HG03097 (cell line): ENCODE measurements at regions not wholly inside any gene's neighbourhood (a gene's known extent, or its start where the extent isn't known, plus 50 kb on each side); places are given as distances from the start of the nearest gene placed in this dataset.
"Not testable (repeated sequence)": the region's sequence is repeated elsewhere in the genome, so short reads cannot be mapped to it uniquely, and the experiment has no call there.

Experiments
- ATAC-seq: cut with Tn5 transposase; IDR thresholded peaks from one replicate; pipeline ENCODE4 v1.9.1; 2021; ENCODE audit not compliant: unreplicated experiment, low FRiP score

DNA sequence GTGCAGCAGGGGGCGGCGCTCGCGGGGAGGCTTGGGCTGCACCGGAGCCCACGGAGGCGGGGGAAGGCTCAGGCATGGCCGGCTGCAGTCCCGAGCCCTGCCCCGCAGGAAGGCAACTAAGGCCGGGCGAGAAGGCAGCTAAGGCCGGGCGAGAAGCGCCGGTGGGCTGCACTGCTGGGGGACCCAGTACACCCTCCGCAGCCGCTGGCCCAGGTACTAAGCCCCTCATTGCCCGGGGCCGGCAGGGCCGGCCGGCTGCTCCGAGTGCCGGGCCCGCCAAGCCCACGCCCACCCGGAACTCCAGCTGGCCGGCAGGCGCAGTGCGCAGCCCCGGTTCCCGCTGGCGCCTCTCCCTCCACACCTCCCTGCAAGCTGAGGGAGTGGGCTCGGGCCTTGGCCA is 150.0 kb downstream of the SMIM20 start:
- not testable (repeated sequence) for ATAC-seq

DNA sequence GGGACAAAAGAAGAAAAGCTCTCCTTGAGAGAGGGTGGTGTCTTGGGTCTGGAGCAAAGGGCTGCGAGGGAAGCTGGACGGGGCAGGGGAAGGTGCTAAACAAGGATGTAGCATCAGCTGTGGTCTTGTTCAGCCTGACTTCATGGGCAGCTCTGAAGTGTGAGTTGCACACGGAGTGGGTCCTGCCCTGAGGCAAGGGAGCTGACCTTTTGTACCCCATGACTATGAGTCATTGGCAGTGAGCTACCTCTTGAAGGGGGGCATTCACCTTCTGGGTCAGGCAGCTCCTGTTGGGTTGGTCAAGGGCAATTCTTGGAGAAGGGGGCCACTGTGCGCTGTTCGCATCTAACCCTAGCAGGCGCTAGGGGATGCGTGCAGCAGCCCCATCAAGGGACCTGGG is 151.8 kb downstream of the SMIM20 start:
- ATAC-seq = no peak

DNA sequence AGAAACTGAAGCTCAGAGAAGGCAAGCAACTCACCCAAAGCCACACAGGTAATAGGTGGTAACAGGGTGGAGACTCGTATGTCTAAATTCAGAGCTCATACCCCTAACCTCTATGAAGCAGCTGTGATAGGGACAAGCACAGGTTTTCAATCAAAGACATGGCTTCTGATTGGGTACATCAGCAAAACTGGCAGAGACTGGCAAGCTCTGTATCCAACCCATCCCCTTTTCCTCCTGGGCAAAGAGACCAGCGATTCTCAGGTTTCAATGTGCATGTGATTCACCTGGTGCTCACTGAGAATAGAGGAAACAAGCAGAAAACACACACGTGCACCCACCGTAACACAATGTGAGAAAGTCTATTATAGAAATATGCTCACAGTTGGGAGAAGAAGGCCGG is 153.0 kb downstream of the SMIM20 start:
- ATAC-seq = no peak

DNA sequence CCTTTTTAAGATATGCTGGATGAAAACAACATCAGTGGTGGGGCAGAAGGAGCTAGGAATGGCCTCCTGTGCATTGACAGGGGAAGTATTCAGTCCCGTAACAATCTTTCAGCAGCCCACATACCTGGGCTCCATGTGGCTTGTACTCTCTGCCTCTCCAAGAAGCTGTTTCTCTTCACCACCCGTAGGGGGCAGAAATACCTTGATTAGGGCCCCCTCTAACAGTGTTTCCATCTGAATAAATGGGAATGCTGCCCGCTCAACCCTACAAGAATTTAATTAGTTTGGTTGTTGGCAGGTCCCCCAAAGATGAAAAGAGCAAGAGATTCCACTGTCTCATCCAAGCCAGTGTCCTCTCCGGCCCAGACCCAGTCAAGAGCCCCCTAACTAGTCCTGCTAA is 155.2 kb downstream of the SMIM20 start:
- no peak for ATAC-seq

DNA sequence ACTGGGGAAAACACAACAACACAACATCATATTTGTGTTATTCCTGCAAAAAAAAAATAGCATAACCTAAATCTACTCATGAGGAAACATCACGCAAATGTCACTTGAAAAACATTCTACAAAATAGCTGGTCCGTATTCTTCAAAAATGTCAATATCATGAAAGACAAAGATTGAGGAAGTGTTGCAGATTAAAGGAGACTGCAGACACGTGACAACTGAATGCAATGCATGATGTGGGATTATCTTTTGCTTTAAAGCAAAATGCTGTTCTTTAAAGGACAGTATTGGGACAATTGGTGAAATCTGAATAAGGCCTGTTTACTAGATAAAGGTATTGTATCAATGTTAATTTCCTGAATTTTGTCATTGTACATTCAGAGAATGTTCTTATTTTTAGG is 157.7 kb downstream of the SMIM20 start:
- no peak for ATAC-seq

DNA sequence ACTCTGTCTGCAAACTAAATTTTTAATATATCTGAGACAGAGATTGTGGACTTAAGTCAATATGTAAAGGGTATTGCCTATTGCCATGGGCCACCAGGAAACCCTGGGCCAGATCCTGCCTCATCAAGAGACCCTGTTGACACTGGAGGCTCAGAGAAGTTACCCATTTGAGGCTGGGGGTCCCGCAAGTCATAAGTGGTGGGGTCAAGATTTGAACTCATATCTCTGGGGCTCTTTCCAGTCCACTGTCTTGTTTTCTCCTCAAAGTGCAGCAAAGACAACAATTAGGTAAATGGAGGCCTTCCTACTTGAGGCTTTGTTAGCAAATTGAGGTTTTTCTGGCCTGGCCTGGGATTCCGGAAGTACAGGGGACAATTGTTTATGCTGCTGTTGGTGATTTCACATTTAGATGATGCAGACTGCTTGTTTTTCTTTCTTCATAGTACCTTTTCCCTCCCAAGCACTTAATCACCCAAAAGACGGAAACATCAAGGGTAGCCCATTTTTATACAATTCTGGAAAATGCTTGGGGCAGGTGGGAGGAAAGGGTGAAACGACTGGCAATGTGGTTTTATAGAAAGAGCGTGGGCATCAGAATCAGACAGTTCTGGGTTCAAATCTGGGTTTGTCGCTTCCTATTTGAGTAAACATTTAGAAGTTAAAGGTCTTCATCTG is 160.0 kb downstream of the SMIM20 start:
- ATAC-seq = no peak

DNA sequence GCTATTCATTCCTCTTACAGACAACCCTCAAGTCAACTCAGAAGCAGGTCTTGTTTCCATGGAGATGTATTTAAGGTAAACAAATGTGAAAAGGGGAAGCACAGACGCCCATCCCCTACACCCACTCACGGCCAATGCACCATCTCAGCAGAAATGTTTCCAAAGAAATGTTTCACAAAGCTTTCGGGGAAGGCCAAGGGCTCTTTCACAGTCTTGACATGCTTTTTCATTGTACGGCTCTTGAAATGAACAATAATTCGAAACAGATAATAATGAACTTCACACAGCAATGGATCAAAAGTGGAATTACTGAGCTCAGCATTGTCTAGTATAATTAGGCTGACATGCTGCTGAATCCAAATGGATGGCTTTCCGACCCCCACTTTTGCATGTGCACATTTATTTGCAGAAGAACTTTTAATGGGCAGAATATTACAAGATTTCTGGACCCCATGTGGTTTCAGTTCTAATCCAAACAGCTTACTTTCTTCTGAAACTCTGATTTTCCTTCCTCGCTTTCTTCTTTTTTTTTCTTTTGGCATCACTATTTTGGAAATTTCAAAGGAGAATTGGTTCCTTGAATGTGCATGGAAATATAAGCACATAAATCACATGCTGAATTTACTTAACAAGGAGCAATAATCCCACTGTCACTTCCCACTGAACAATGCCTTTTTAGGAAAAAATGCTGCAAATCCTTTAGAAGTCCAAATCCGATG is 160.9 kb downstream of the SMIM20 start:
- no peak for ATAC-seq

DNA sequence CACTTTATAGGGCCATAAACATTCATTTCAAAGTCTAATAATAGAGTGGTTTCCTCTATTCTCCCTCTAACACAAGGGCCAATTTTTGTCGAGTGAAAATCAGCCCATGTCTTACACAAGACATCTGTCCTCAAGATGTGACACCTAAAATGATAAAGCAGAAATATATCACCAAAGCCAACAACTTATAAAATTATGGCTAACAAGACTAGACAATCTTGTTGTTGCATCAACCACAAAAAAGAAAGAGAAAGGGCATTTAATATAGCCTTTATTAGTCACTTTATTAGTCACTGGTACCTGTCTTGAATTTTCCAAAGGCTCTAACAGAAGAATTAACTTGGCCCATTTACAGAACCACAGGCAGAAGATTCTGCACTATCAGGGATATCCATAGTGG is 161.6 kb downstream of the SMIM20 start:
- ATAC-seq = no peak

DNA sequence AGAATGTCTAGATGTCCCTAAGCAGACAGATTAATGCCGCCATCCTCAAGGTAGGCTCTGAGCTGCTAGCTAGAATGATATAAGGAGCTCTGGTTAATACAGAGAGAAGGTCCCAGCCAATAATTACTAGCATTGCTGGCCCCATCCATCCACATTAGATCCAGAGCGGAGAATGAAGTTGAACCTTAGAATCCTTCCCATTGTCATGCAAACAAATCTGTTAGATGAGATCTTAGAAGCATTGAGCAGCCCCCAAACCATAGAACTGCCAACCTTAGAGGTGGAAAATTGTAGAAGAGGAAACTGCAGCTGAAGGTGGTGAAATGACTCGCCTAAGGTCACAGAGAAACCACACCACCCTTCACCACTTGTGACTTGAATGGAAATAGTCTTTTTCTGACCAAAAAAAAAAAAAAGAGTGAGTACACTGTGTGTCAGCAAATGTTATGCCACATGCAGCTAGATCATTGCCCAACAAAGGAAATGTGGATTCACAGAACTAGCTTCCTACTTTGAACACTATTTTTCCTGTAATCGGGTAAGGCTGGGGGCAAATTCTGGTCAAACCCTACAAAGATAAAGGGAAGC is 162.1 kb downstream of the SMIM20 start:
- no peak for ATAC-seq

DNA sequence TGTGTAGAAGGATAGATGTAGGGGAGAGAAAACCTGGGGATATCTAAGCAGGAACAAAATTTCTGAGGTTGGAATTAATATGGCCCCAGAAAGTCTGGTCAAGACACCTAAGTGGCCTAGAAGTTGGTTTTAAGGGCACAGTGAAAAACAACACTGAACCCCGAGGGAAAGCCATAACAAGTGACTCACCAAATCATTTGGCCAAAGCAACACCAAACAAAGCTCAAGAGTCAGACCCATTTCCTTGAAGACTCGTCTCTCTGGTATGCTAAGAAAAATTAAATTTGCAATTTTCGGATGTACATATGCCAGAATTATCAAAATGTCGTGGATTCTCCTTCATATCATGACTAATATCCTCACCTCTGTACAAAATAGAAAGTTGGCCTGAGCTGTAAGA is 162.9 kb downstream of the SMIM20 start:
- ATAC-seq = no peak

DNA sequence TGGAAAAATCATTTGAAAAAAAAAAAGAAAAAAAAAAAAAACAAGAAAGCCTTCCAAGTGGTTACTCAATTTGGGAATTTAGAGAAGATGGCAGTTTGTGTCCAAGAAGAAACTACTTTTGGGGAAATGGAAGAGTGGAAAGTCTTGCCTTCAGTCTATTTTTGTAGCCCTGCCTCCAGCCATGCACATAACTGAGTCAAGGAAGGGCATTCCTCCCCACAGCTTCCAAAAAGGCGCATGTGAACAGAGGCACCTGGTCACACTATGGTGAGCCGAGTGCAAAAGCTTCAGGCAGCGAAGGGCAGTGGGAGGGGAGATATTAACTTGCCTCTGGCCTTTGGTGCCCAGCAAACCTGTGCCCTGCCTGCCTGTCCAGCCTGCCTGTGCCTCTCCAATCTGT is 163.7 kb downstream of the SMIM20 start:
- ATAC-seq = no peak

DNA sequence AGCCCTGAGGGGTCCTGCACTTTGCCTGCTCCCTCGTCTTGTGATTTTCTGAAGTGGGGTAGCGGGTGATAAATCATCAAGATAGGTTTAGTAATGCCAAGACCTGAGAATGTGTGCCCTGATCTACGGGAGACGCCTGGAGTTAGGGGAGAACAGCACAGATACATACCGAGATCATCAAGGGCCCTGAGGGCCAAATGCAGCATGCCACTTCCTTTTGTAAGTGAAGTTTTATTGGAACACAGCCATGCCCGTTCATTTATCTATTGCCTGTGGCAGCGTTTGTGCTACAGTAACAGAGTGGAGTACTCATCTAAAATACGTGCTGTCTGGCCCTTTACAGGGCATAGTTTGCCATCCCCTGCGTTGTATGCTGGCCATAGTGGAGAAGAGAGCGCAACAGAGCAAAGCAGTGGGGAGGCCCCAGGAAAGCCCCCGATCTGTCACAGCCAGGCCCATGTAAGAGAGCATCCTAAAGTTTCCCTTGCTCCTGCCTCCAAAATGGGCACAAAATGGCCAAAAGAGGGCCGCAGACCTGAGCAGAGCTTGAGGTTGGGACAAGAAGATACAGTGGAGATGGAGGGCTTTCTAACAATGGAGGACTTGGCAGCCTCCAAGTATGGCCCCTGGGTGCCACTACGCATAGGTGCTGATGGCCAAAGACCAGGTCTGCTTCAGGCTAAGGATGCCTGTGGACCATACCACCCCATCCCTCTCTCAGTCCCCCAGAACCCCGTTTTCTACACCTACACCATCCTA is 167.0 kb downstream of the SMIM20 start:
- ATAC-seq = no peak

DNA sequence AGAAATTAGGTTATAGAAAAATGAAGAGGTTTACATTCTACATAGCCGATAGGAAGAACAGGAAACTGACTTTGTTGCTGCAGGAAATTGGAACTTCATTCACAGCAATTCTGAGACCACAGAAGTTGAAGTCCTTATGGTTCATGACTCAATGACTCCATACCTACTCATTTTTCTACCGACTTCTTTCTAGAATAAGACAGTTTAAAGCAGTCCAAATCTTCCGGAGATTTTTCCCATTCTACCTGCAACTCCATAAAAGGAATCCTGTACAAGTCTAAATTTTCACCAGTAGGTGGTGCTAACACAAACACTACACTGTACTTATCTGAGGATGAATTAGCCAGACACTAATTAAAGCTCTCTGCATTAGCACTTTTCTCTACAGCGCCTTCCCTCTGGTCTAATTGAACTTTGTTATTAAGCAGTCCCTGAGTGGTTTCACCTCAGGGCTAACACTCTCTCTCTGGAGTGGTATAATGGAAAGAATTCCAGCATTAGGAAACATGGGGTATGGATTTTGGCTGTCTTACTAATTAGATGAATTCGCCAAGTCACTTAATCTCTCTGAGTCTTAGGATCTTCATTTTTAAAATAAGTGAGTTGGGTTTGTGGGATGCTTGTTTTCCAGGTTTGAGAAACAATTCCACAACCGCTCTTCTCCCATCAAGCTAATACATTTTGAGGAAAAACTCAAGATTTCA is 167.9 kb downstream of the SMIM20 start:
- no peak for ATAC-seq

DNA sequence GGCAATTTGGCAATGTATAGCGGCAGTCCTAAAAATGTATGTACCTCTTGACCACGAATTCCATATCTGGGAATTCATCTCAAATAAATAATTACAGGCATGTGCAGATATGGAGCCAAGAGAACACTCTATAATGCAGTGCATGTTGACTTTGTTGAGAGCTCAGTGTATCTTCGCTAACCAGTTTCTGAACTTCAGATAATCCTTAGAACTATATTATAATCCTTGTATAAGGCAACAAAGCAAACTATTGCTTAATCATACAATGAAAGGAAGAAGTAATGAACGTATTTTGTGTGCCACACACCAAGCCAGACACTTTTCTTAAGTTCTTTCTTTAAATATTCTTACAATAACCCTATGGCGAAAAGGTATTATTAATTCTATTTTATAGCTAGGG is 168.5 kb downstream of the SMIM20 start:
- no peak for ATAC-seq

DNA sequence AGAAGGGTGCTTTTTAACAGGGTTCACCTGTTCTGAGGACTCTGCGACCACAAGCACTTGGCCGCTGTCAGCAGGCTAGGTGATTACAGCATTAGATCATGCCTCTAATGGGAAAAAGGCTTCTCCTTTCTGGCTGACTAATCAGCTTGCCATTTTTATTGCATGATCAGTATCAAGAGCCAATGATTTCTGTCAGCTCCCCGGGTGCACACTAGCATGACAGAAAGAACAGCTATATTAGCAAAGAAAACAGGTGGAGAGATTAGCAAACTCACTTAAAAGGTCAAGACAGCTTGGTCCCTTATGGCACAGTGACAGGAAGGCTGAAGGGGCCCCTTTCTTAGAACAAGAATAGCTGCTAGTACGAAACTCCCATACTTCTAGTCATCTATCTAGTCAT is 170.0 kb downstream of the SMIM20 start:
- no peak for ATAC-seq

DNA sequence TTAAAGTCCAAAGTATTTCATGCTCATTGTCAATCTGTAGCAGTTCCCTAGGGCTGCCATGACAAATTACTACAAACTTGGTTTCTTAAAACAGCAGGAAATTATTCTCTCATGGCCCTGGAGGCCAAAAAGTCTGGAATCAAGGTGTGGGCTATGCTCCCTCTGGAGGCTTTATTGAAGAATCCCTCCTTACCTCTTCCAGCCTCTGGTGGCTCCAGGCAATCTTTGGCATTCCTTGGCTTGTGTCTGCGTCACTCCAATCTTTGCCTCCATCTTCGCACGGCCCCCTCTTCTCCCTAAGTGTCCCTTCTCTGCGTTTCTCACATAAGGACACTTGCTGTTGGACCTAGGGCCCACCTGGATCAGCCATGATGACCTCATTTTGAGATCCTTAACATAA is 170.4 kb downstream of the SMIM20 start:
- ATAC-seq = no peak

DNA sequence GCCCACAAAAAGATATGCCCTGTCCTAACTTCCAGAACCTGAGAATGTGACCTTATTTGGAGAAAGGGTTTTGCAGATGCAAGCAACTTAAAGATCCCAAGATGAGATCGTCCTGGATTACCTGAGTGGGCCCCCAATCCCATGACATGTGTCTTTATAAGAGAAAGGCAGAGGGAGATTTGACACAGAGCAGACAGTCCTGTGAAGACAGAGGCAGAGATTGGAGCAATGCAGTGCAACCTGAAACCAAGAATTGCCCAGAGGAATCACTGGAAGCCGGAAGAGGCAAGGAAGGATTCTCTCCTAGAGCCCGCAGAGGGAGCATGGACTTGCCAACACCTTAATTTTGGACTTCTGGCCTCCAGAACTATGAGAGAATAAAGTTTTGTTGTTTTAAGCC is 171.5 kb downstream of the SMIM20 start:
- no peak for ATAC-seq

DNA sequence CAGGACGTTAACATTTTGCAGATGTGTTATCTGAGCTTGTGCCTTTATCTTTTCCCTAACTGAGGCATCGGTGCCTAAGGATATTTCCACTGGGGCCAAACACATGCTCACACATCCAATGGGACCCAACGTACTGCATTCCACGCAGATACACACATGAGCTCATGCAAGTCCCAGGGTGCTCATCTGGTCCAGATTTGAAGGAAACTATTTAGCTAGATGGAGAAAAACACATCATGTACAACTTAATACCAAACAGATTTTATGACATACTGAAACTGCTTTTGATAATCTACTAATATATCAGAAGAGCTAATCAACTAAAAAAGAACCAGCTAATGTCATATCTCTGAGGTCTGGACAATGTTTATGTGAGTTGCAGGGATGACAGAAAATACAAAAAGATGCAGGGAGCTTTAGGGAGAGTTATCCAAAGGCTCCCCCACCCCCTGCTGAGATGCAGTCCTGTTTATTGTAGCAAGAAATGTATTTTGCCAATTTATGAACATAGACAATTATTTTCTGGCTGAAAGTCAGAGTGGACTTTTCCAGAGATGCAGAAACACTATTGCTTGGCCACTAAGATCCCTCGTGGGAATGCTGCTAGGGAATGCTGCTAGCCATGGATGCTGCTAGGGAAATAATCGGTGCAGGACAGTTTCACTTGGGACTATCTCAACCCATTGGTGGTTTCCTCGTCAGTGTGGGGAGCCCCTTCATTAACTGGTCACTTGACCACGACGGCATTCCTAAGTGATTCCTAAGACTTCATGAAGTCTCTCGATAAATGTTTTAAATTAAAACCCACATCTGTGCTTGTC is 172.8 kb downstream of the SMIM20 start:
- no peak for ATAC-seq

DNA sequence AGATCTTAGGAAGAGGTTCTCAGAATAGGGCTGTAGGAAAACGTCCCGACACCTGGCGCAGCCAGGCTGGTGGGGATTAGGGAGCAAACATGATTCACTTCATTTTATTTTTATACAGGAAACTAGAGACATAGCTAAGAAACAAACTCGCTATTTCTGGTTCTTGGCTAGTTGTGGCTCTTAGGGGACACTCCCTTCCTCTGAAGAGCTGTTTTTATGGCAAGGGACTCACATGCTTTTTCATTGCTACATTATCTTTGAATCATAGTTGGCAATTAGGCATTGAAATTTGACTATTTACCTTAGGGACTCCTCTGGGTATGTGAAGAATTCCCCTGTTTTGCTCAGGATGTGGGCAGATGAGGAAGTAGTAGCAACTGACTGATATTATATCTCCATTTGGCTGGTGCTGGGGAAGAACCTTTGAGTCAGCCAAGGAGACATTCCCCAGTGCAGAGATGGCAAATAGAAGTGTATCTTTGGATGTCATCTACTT is 174.5 kb downstream of the SMIM20 start:
- no peak for ATAC-seq

DNA sequence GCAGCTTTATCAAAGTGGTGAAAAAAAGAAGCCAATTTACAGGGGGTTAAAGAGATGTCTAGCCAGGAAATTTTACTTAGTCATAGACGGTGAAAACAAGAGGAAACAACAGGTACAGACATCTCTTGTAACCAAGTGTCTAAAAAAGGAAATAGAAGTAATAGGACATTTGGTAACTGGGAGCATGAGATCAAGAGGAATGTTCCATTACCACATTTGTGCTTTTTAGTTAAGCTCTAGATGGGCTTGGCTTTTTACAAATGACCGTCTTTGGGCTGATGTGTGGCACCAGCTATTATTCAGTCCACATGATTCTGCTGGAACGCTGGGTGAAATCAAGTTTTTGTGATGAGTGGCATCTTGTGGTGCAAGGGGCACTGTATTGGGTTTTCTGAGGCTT is 179.5 kb downstream of the SMIM20 start:
- no peak for ATAC-seq
